ENCODE measurements at regions not wholly inside any gene's neighbourhood (a gene's known extent, or its start where the extent isn't known, plus 50 kb on each side); places are given as distances from the start of the nearest gene placed in this dataset.

GRCh38 chr15:53454843-53455721 is 304.4 kb downstream of the WDR72 start:
- Histone ChIP-seq H3K27ac (ENCODE audit: low read depth in 1 of 2, low read length in 1 of 2) (no peak overlapping the region), H3K4me1 (ENCODE audit: control insufficient read depth in 5 of 5, insufficient read depth in 5 of 5, low read length in 5 of 5) (no peaks in the 10 kb centered on the region), H3K9me3 (ENCODE audit: control insufficient read depth in 4 of 4, insufficient read depth in 3 of 4, low read length in 3 of 4) (peaks cover 0 to 4% (median 0%) of the 10 kb centered on the region in 4 donors), H3K36me3 (ENCODE audit: control insufficient read depth in 4 of 4, insufficient read depth in 4 of 4, low read length in 4 of 4) (no peaks in the 10 kb centered on the region), H3K4me3 (no peak overlapping the region), H3K9ac (ENCODE audit: insufficient read depth in 1 of 2, low read length in 2 of 2) (no peak overlapping the region), H3K27me3 (ENCODE audit: control insufficient read depth in 3 of 3, insufficient read depth in 3 of 3, low read length in 2 of 3) (peaks cover 0 to 3% (median 0%) of the 10 kb centered on the region in 3 donors)
- DNase-seq (no peak), ATAC-seq (ENCODE audit: insufficient read depth, low FRiP score) (no peak)
- WGBS, 2 donors, result 46 to 72% methylated on average over 8 of the region's 8 CpGs
- no peak for TF ChIP-seq CTCF (IDR thresholded peaks at IDR 0.05; ENCODE audit: control extremely low read depth, extremely low read depth)

- Histone ChIP-seq H3K27ac (ENCODE audit: low read depth in 1 of 2, low read length in 1 of 2) (no peak overlapping the region), H3K9ac (ENCODE audit: insufficient read depth in 1 of 2, low read length in 2 of 2) (no peak overlapping the region), H3K27me3 (ENCODE audit: control insufficient read depth in 3 of 3, insufficient read depth in 3 of 3, low read length in 2 of 3) (peaks cover 0 to 3% (median 0%) of the 10 kb centered on the region in 3 donors), H3K4me1 (ENCODE audit: control insufficient read depth in 5 of 5, insufficient read depth in 5 of 5, low read length in 5 of 5) (no peaks in the 10 kb centered on the region), H3K36me3 (ENCODE audit: control insufficient read depth in 4 of 4, insufficient read depth in 4 of 4, low read length in 4 of 4) (no peaks in the 10 kb centered on the region), H3K9me3 (ENCODE audit: control insufficient read depth in 4 of 4, insufficient read depth in 3 of 4, low read length in 3 of 4) (no peaks in the 10 kb centered on the region), H3K4me3 (no peak overlapping the region)
- WGBS, 2 donors, result 76 to 90% methylated on average over 5 of the region's 5 CpGs
- TF ChIP-seq CTCF (IDR thresholded peaks at IDR 0.05; ENCODE audit: control extremely low read depth, extremely low read depth), result no peak
- ATAC-seq (ENCODE audit: insufficient read depth, low FRiP score) (no peak), DNase-seq (no peak)
Measured at GRCh38 chr15:53454535-53454842, 305.0 kb downstream of the WDR72 start.

GRCh38 chr15:53453253-53454105 is 306.0 kb downstream of the WDR72 start:
- Histone ChIP-seq H3K36me3 (ENCODE audit: control insufficient read depth in 4 of 4, insufficient read depth in 4 of 4, low read length in 4 of 4) (no peaks in the 10 kb centered on the region), H3K9me3 (ENCODE audit: control insufficient read depth in 4 of 4, insufficient read depth in 3 of 4, low read length in 3 of 4) (no peaks in the 10 kb centered on the region), H3K4me3 (no peak overlapping the region), H3K27me3 (ENCODE audit: control insufficient read depth in 3 of 3, insufficient read depth in 3 of 3, low read length in 2 of 3) (no peaks in the 10 kb centered on the region), H3K27ac (ENCODE audit: low read depth in 1 of 2, low read length in 1 of 2) (no peak overlapping the region), H3K4me1 (ENCODE audit: control insufficient read depth in 5 of 5, insufficient read depth in 5 of 5, low read length in 5 of 5) (peaks cover 0 to 2% (median 0%) of the 10 kb centered on the region in 5 donors), H3K9ac (ENCODE audit: insufficient read depth in 1 of 2, low read length in 2 of 2) (no peak overlapping the region)
- no peak for ATAC-seq (ENCODE audit: insufficient read depth, low FRiP score)
- WGBS, 2 donors, result 55 to 76% methylated on average over 2 of the region's 2 CpGs
- DNase-seq, result no peak
- no peak for TF ChIP-seq CTCF (IDR thresholded peaks at IDR 0.05; ENCODE audit: control extremely low read depth, extremely low read depth)

Data from lung (tissue), 11 donors.